ENCODE measurements at regions not wholly inside any gene's neighbourhood (a gene's known extent, or its start where the extent isn't known, plus 50 kb on each side); places are given as distances from the start of the nearest gene placed in this dataset.

DNA sequence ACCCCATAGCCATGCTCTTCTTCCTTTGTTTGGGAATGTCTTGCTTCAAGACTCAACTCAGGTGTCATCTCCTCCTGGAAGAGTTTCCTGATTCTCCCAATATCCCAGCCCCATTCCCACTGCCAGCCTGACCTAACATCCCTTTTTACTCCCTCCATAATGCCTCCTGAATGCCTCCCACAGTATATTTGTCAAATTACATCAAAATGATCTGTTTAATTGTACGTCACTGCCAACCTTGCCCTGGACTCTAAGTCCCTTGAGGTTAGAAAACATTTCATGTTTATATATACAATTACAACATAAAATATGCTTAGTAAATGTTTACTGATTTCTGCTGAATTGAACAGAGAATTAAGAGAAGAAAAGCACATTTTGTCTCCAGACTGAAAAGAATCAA, 301.6 kb upstream of the PDE4D start:
- no peaks in the 10 kb centered on the region for H3F3A ChIP-seq (ENCODE audit: low read depth)
- no peak overlapping the region for H3K4me3 ChIP-seq (ENCODE audit: low read length, poor library complexity, severe bottlenecking)
- H2AFZ ChIP-seq (ENCODE audit: low read length): no peak overlapping the region
- H3K4me2 ChIP-seq (ENCODE audit: low read depth, low read length, poor library complexity, severe bottlenecking): no peak overlapping the region
- no peak for TF ChIP-seq EZH2phosphoT487 (IDR thresholded peaks at IDR 0.05; ENCODE audit: borderline replicate concordance)
- TF ChIP-seq, protein P1, sequence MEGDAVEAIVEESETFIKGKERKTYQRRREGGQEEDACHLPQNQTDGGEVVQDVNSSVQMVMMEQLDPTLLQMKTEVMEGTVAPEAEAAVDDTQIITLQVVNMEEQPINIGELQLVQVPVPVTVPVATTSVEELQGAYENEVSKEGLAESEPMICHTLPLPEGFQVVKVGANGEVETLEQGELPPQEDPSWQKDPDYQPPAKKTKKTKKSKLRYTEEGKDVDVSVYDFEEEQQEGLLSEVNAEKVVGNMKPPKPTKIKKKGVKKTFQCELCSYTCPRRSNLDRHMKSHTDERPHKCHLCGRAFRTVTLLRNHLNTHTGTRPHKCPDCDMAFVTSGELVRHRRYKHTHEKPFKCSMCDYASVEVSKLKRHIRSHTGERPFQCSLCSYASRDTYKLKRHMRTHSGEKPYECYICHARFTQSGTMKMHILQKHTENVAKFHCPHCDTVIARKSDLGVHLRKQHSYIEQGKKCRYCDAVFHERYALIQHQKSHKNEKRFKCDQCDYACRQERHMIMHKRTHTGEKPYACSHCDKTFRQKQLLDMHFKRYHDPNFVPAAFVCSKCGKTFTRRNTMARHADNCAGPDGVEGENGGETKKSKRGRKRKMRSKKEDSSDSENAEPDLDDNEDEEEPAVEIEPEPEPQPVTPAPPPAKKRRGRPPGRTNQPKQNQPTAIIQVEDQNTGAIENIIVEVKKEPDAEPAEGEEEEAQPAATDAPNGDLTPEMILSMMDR (conservative IDR thresholded peaks at IDR 0.05; ENCODE audit: low read length): no peak
- H3K4me1 ChIP-seq (ENCODE audit: insufficient read depth, low read length, poor library complexity, severe bottlenecking): no peaks in the 10 kb centered on the region
- no peaks in the 10 kb centered on the region for H4K20me1 ChIP-seq (ENCODE audit: insufficient read depth, low read length, poor library complexity, severe bottlenecking)
- no peaks in the 10 kb centered on the region for H3K9me3 ChIP-seq (ENCODE audit: insufficient read depth, low read depth, low read length)
- H3K36me3 ChIP-seq (ENCODE audit: insufficient read depth, low read length): no peaks in the 10 kb centered on the region
- no peaks in the 10 kb centered on the region for H3K79me2 ChIP-seq (ENCODE audit: insufficient read depth, low read length)
- no peak overlapping the region for H3K9ac ChIP-seq (ENCODE audit: low read depth, low read length, poor library complexity, severe bottlenecking)
- no peaks in the 10 kb centered on the region for H3K9me2 ChIP-seq (replicated peaks; ENCODE audit: low read depth, low read length)
- H3K27me3 ChIP-seq (ENCODE audit: insufficient read depth, low read length, poor library complexity, severe bottlenecking): no peaks in the 10 kb centered on the region

- TF ChIP-seq EZH2phosphoT487 (IDR thresholded peaks at IDR 0.05; ENCODE audit: borderline replicate concordance): no peak
- TF ChIP-seq, protein P1 (conservative IDR thresholded peaks at IDR 0.05; ENCODE audit: low read length): no peak
- H3F3A ChIP-seq (ENCODE audit: low read depth): no peaks in the 10 kb centered on the region
- no peaks in the 10 kb centered on the region for H3K36me3 ChIP-seq (ENCODE audit: insufficient read depth, low read length)
These were observed 291.9 kb upstream of the PDE4D start for GRCh38 chr5:60185231-60186099.

DNA sequence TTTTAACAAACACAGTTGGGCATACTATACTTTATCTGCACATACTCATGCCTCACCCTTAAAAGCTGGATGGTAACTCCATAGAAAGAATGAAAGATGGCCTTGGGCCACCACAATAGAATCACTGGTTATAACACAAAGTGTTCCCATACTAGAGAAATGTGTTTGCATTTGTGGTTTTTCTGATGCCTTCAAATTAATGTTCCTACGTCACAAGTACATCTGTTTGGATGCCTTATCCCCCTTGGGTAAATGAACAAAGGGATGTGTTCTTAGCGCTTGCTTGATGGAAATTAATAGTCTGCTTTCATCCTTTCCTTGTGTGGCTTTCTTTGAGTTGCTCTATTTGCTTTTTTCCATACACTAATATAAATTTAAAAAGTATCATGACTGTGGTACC, 291.1 kb upstream of the PDE4D start:
- no peak overlapping the region for H3K9ac ChIP-seq (ENCODE audit: low read depth, low read length, poor library complexity, severe bottlenecking)
- H3K4me1 ChIP-seq (ENCODE audit: insufficient read depth, low read length, poor library complexity, severe bottlenecking): no peaks in the 10 kb centered on the region
- H3K9me3 ChIP-seq (ENCODE audit: insufficient read depth, low read depth, low read length): no peaks in the 10 kb centered on the region
- TF ChIP-seq EZH2phosphoT487 (IDR thresholded peaks at IDR 0.05; ENCODE audit: borderline replicate concordance): no peak
- TF ChIP-seq, protein P1 (conservative IDR thresholded peaks at IDR 0.05; ENCODE audit: low read length): no peak
- H3K79me2 ChIP-seq (ENCODE audit: insufficient read depth, low read length): no peaks in the 10 kb centered on the region
- H3K4me2 ChIP-seq (ENCODE audit: low read depth, low read length, poor library complexity, severe bottlenecking): no peak overlapping the region
- no peaks in the 10 kb centered on the region for H3F3A ChIP-seq (ENCODE audit: low read depth)
- no peaks in the 10 kb centered on the region for H4K20me1 ChIP-seq (ENCODE audit: insufficient read depth, low read length, poor library complexity, severe bottlenecking)
- no peaks in the 10 kb centered on the region for H3K36me3 ChIP-seq (ENCODE audit: insufficient read depth, low read length)
- no peaks in the 10 kb centered on the region for H3K27me3 ChIP-seq (ENCODE audit: insufficient read depth, low read length, poor library complexity, severe bottlenecking)
- no peak overlapping the region for H3K4me3 ChIP-seq (ENCODE audit: low read length, poor library complexity, severe bottlenecking)
- H2AFZ ChIP-seq (ENCODE audit: low read length): no peak overlapping the region
- H3K9me2 ChIP-seq (replicated peaks; ENCODE audit: low read depth, low read length): no peaks in the 10 kb centered on the region

More at GRCh38 chr5:60185231-60186099, 291.9 kb upstream of the PDE4D start:
- Histone ChIP-seq H3K4me2 (ENCODE audit: low read depth, low read length, poor library complexity, severe bottlenecking) (no peak overlapping the region), H3K79me2 (ENCODE audit: insufficient read depth, low read length) (no peaks in the 10 kb centered on the region), H3K4me1 (ENCODE audit: insufficient read depth, low read length, poor library complexity, severe bottlenecking) (no peaks in the 10 kb centered on the region), H2AFZ (ENCODE audit: low read length) (no peak overlapping the region), H3K4me3 (ENCODE audit: low read length, poor library complexity, severe bottlenecking) (no peak overlapping the region), H3K9ac (ENCODE audit: low read depth, low read length, poor library complexity, severe bottlenecking) (no peak overlapping the region), H3K27me3 (ENCODE audit: insufficient read depth, low read length, poor library complexity, severe bottlenecking) (no peaks in the 10 kb centered on the region), H3K9me2 (replicated peaks; ENCODE audit: low read depth, low read length) (no peaks in the 10 kb centered on the region), H4K20me1 (ENCODE audit: insufficient read depth, low read length, poor library complexity, severe bottlenecking) (no peaks in the 10 kb centered on the region), H3K9me3 (ENCODE audit: insufficient read depth, low read depth, low read length) (no peaks in the 10 kb centered on the region)

Measured in Loucy (cell line).